ENCODE measurements at regions not wholly inside any gene's neighbourhood (a gene's known extent, or its start where the extent isn't known, plus 50 kb on each side); places are given as distances from the start of the nearest gene placed in this dataset.
A peak's percentile ranks its signal among the peaks of the same experiment; 100 is the strongest.

GRCh38 chr6:71460933-71461332, 172.3 kb downstream of the OGFRL1 start:
- TF ChIP-seq CTCF (IDR thresholded peaks at IDR 0.05; ENCODE audit: unreplicated experiment in 3 of 3): no peak
- H3K4me1 Mint-ChIP-seq: no peaks in the 10 kb centered on the region
- H3K36me3 Mint-ChIP-seq (ENCODE audit: low read depth): peaks cover 7% of the 10 kb centered on the region
- no peak overlapping the region for H3K27ac Mint-ChIP-seq
- no peak overlapping the region for H3K4me3 Mint-ChIP-seq
- peaks cover 25% of the 10 kb centered on the region for H3K9me3 Mint-ChIP-seq
- H3K27me3 Mint-ChIP-seq (ENCODE audit: low read depth): no peaks in the 10 kb centered on the region

- Mint-ChIP-seq H3K27ac (no peak overlapping the region), H3K27me3 (ENCODE audit: low read depth) (no peaks in the 10 kb centered on the region), H3K4me1 (no peaks in the 10 kb centered on the region), H3K36me3 (ENCODE audit: low read depth) (peaks cover 7% of the 10 kb centered on the region), H3K9me3 (peaks cover 35% of the 10 kb centered on the region), H3K4me3 (no peak overlapping the region)
- TF ChIP-seq CTCF (IDR thresholded peaks at IDR 0.05; ENCODE audit: unreplicated experiment in 3 of 3): no peak
Measured at GRCh38 chr6:71463061-71463460, 174.4 kb downstream of the OGFRL1 start.

- Mint-ChIP-seq H3K4me3 (no peak overlapping the region), H3K36me3 (ENCODE audit: low read depth) (peaks cover 7% of the 10 kb centered on the region), H3K27me3 (ENCODE audit: low read depth) (no peaks in the 10 kb centered on the region), H3K4me1 (peaks cover 14% of the 10 kb centered on the region), H3K27ac (no peak overlapping the region), H3K9me3 (peaks cover 37% of the 10 kb centered on the region)
- TF ChIP-seq CTCF (IDR thresholded peaks at IDR 0.05; ENCODE audit: unreplicated experiment in 3 of 3): no peak
Measured at GRCh38 chr6:71465096-71465495, 176.5 kb downstream of the OGFRL1 start.

- H3K4me3 Mint-ChIP-seq: no peak overlapping the region
- H3K27ac Mint-ChIP-seq: no peak overlapping the region
- no peak for TF ChIP-seq CTCF (IDR thresholded peaks at IDR 0.05; ENCODE audit: unreplicated experiment in 3 of 3)
- H3K4me1 Mint-ChIP-seq: peaks cover 14% of the 10 kb centered on the region
- H3K27me3 Mint-ChIP-seq (ENCODE audit: low read depth): no peaks in the 10 kb centered on the region
- peaks cover 7% of the 10 kb centered on the region for H3K36me3 Mint-ChIP-seq (ENCODE audit: low read depth)
- peaks cover 33% of the 10 kb centered on the region for H3K9me3 Mint-ChIP-seq
Measured at GRCh38 chr6:71466362-71466761, 177.8 kb downstream of the OGFRL1 start.

- no peaks in the 10 kb centered on the region for H3K27me3 Mint-ChIP-seq (ENCODE audit: low read depth)
- H3K9me3 Mint-ChIP-seq: peaks cover 33% of the 10 kb centered on the region
- H3K27ac Mint-ChIP-seq: no peak overlapping the region
- TF ChIP-seq CTCF (IDR thresholded peaks at IDR 0.05; ENCODE audit: unreplicated experiment in 3 of 3): no peak
- H3K4me1 Mint-ChIP-seq: peaks cover 14% of the 10 kb centered on the region
- no peak overlapping the region for H3K4me3 Mint-ChIP-seq
- H3K36me3 Mint-ChIP-seq (ENCODE audit: low read depth): peaks cover 7% of the 10 kb centered on the region
Measured at GRCh38 chr6:71468038-71468437, 179.4 kb downstream of the OGFRL1 start.

- peaks cover 16% of the 10 kb centered on the region for H3K4me1 Mint-ChIP-seq
- peak overlapping the region in 1 of 3 experiments; percentile 1 for H3K4me3 Mint-ChIP-seq
- peak overlapping the region; percentile 25 to 72 (median 48) for H3K27ac Mint-ChIP-seq
- no peak for TF ChIP-seq CTCF (IDR thresholded peaks at IDR 0.05; ENCODE audit: unreplicated experiment in 3 of 3)
- H3K36me3 Mint-ChIP-seq (ENCODE audit: low read depth): peaks cover 7% of the 10 kb centered on the region
- peaks cover 26% of the 10 kb centered on the region for H3K9me3 Mint-ChIP-seq
- H3K27me3 Mint-ChIP-seq (ENCODE audit: low read depth): no peaks in the 10 kb centered on the region
Measured at GRCh38 chr6:71468841-71469700, 180.5 kb downstream of the OGFRL1 start.
